Osteocyte (in vitro differentiated cells): ENCODE measurements at regions not wholly inside any gene's neighbourhood (a gene's known extent, or its start where the extent isn't known, plus 50 kb on each side); places are given as distances from the start of the nearest gene placed in this dataset.

Source experiments
- DNase-seq: peaks from one replicate; pipeline ENCODE4 v3.0.0; 2021; ENCODE audit warnings: mixed read lengths; ENCODE audit not compliant: unreplicated experiment; ENCODE audit errors: extremely low spot score
- H3K27ac Mint-ChIP-seq: one replicate; pipeline ENCODE4 v1.8.0; 2021; ENCODE audit warnings: mild to moderate bottlenecking, mixed read lengths; ENCODE audit not compliant: unreplicated experiment
- H3K27me3 Mint-ChIP-seq: one replicate; pipeline ENCODE4 v1.8.0; 2021; ENCODE audit warnings: mixed read lengths; ENCODE audit not compliant: unreplicated experiment
- H3K36me3 Mint-ChIP-seq: one replicate; pipeline ENCODE4 v1.8.0; 2021; ENCODE audit warnings: mixed read lengths; ENCODE audit not compliant: unreplicated experiment
- H3K4me1 Mint-ChIP-seq: one replicate; pipeline ENCODE4 v1.8.0; 2021; ENCODE audit warnings: mixed read lengths; ENCODE audit not compliant: unreplicated experiment
- H3K4me3 Mint-ChIP-seq: one replicate; pipeline ENCODE4 v1.8.0; 2021; ENCODE audit warnings: mild to moderate bottlenecking, moderate library complexity, mixed read lengths; ENCODE audit not compliant: unreplicated experiment
- H3K9me3 Mint-ChIP-seq: one replicate; pipeline ENCODE4 v1.8.0; 2021; ENCODE audit warnings: mixed read lengths; ENCODE audit not compliant: unreplicated experiment
- CTCF ChIP-seq: fragments of 200-600 bp; sonication (generic); IDR thresholded peaks from 2 replicates; pipeline ENCODE4 v1.5.0; 2021; ENCODE audit warnings: antibody characterized with exemption, mild to moderate bottlenecking, moderate library complexity

- peaks cover 35% of the 10 kb centered on the region for H3K9me3 Mint-ChIP-seq
- H3K4me1 Mint-ChIP-seq = no peaks in the 10 kb centered on the region
- no peaks in the 10 kb centered on the region for H3K36me3 Mint-ChIP-seq
Observed at GRCh38 chr16:6232056-6232455, 1100.6 kb upstream of the RBFOX1 start.

GRCh38 chr16:6231398-6231797, 1101.2 kb upstream of the RBFOX1 start:
- H3K9me3 Mint-ChIP-seq = peaks cover 35% of the 10 kb centered on the region
- no peak for DNase-seq
- H3K36me3 Mint-ChIP-seq = no peaks in the 10 kb centered on the region
- H3K4me3 Mint-ChIP-seq = no peak overlapping the region
- no peaks in the 10 kb centered on the region for H3K27me3 Mint-ChIP-seq
- no peak overlapping the region for H3K27ac Mint-ChIP-seq
- no peak for TF ChIP-seq CTCF
- no peaks in the 10 kb centered on the region for H3K4me1 Mint-ChIP-seq

More at GRCh38 chr16:6232056-6232455, 1100.6 kb upstream of the RBFOX1 start:
- no peak for TF ChIP-seq CTCF
- no peak for DNase-seq
- H3K27ac Mint-ChIP-seq = no peak overlapping the region
- no peaks in the 10 kb centered on the region for H3K27me3 Mint-ChIP-seq
- H3K4me3 Mint-ChIP-seq = no peak overlapping the region

- H3K4me3 Mint-ChIP-seq = no peak overlapping the region
- H3K27ac Mint-ChIP-seq = no peak overlapping the region
- H3K27me3 Mint-ChIP-seq = no peaks in the 10 kb centered on the region
- no peak for TF ChIP-seq CTCF
- H3K36me3 Mint-ChIP-seq = no peaks in the 10 kb centered on the region
- H3K9me3 Mint-ChIP-seq = peaks cover 33% of the 10 kb centered on the region
- DNase-seq = no peak
- no peaks in the 10 kb centered on the region for H3K4me1 Mint-ChIP-seq
Observed at GRCh38 chr16:6229186-6229585, 1103.5 kb upstream of the RBFOX1 start.

GRCh38 chr16:6218855-6219254, 1113.8 kb upstream of the RBFOX1 start:
- H3K27me3 Mint-ChIP-seq = no peaks in the 10 kb centered on the region
- no peak for TF ChIP-seq CTCF
- H3K4me3 Mint-ChIP-seq = no peak overlapping the region
- no peak overlapping the region for H3K27ac Mint-ChIP-seq
- no peaks in the 10 kb centered on the region for H3K36me3 Mint-ChIP-seq
- DNase-seq = no peak
- H3K4me1 Mint-ChIP-seq = no peaks in the 10 kb centered on the region
- H3K9me3 Mint-ChIP-seq = peaks cover 26% of the 10 kb centered on the region

GRCh38 chr16:6216836-6217235, 1115.8 kb upstream of the RBFOX1 start:
- Mint-ChIP-seq H3K4me3 (no peak overlapping the region), H3K27me3 (no peaks in the 10 kb centered on the region), H3K36me3 (no peaks in the 10 kb centered on the region), H3K4me1 (no peaks in the 10 kb centered on the region), H3K9me3 (peaks cover 26% of the 10 kb centered on the region), H3K27ac (no peak overlapping the region)
- no peak for DNase-seq
- no peak for TF ChIP-seq CTCF
